T-helper 17 cell (primary cell): ENCODE measurements at regions not wholly inside any gene's neighbourhood (a gene's known extent, or its start where the extent isn't known, plus 50 kb on each side); places are given as distances from the start of the nearest gene placed in this dataset.

Experiments used
- ATAC-seq: fragments of 150-1000 bp; cut with Tn5 transposase; 2 replicates; pipeline ENCODE4 v1.10.0; 2021; ENCODE audit warnings: mild to moderate bottlenecking, moderate library complexity
- DNase-seq, 3 donors: peaks; one replicate each; pipeline versions ENCODE4 v3.0.0 to v3.0.0-alpha.2; 2020 to 2021
- H3K9me3 ChIP-seq: one replicate; pipeline ENCODE4 v1.7.0; 2013; ENCODE audit warnings: low read length, mild to moderate bottlenecking; ENCODE audit not compliant: control insufficient read depth, poor library complexity, severe bottlenecking
- H3K27ac Mint-ChIP-seq: one replicate; pipeline ENCODE4 v1.8.0; 2022; ENCODE audit warnings: mild to moderate bottlenecking, moderate library complexity, mixed read lengths
- H3K27me3 Mint-ChIP-seq: one replicate; pipeline ENCODE4 v1.8.0; 2022; ENCODE audit warnings: mixed read lengths
- H3K36me3 Mint-ChIP-seq: one replicate; pipeline ENCODE4 v1.8.0; 2022; ENCODE audit warnings: low read depth, mixed read lengths
- H3K4me1 Mint-ChIP-seq: one replicate; pipeline ENCODE4 v1.8.0; 2022; ENCODE audit warnings: mild to moderate bottlenecking, mixed read lengths
- H3K4me3 Mint-ChIP-seq: one replicate; pipeline ENCODE4 v1.8.0; 2022; ENCODE audit warnings: mild to moderate bottlenecking, moderate library complexity, mixed read lengths

DNA sequence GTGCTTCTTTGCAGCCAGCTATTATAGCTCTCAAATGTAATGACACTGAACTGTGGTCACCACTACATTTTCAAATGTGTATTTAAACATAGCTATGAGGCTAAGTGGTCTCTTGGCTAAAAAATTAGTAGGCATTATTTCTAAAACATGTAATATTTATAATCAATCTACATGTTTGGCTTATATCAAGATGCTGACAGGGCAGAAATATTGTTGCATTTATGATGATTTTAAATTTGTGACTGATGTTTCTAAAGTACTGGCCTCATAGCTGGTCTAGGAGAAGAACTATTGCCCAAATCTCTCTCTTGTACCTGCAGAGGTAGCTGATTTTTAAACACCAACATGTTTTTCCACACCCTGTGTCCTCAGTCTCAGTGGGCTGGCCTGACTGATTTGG, 298.2 kb downstream of the PAX1 start:
- no peak for ATAC-seq

DNA sequence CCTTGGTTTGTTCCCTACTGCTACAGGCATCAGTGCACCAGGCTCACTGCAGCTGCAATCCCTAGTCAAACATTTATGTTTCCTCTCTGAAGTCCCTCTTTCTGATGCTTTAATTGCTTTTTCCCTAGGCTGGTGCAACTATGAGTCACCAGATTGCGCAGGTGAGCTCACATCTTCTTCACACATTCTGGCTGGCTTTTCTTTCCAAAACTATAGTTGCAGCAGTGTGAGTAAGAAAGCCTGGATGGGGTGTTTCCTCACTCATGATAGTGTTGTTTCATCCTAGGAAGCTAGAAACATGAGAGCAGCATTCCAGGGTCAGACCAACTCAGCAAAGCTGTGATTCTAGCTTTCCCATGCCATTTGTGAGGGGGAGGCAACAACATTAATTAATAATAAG, 296.4 kb downstream of the PAX1 start:
- Mint-ChIP-seq H3K4me3 (no peak overlapping the region), H3K4me1 (no peaks in the 10 kb centered on the region), H3K27ac (no peak overlapping the region), H3K27me3 (no peaks in the 10 kb centered on the region), H3K36me3 (no peaks in the 10 kb centered on the region)
- no peaks in the 10 kb centered on the region for H3K9me3 ChIP-seq
- ATAC-seq (no peak), DNase-seq (no peak)

More for the DNA sequence above, 298.2 kb downstream of the PAX1 start:
- H3K36me3 Mint-ChIP-seq, result no peaks in the 10 kb centered on the region
- no peak for DNase-seq
- no peak overlapping the region for H3K4me3 Mint-ChIP-seq
- H3K4me1 Mint-ChIP-seq, result no peaks in the 10 kb centered on the region
- no peaks in the 10 kb centered on the region for H3K27me3 Mint-ChIP-seq
- H3K27ac Mint-ChIP-seq, result no peak overlapping the region
- no peaks in the 10 kb centered on the region for H3K9me3 ChIP-seq

DNA sequence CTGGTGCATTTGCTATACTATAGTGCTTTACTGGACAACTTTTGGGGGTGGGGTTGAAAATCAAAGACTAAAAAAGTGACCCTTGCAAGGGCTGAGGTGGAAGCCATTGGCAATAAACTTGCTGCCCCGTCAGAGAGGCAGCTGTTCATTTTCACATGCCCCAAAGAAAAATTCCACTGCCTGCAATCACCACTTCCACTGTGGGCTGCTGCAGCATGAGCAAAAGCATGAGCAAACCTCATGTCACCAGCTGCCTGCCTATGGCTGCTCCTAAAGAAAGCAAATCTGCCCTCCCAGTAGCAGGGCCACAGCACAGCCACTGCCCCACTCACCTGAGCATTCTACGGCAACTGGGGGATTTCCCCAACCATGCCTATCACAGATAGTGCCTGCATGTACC, 290.0 kb downstream of the PAX1 start:
- Mint-ChIP-seq H3K4me3 (no peak overlapping the region), H3K27ac (no peak overlapping the region), H3K4me1 (no peaks in the 10 kb centered on the region), H3K36me3 (no peaks in the 10 kb centered on the region), H3K27me3 (no peaks in the 10 kb centered on the region)
- DNase-seq, result no peak
- no peak for ATAC-seq
- no peaks in the 10 kb centered on the region for H3K9me3 ChIP-seq

DNA sequence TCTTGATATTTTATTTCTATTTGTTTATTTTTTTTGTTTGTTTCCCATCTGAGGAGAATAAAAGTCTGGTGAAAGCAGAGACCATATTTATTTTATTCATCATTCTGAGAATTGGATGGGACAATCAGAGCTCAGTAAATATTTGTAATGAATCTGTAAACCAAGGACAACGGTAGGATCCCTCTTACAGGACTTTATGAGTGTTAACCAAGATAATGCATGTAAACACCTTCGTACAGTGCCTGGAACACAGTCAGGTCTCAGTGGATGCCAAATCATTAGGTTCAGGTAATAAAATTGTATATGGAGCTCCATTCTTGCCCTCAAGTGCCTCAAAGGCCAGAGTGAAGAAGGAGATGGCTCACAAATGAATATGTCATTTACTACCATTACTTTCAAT, 288.7 kb downstream of the PAX1 start:
- no peak for DNase-seq
- H3K4me3 Mint-ChIP-seq, result no peak overlapping the region
- no peaks in the 10 kb centered on the region for H3K9me3 ChIP-seq
- no peak overlapping the region for H3K27ac Mint-ChIP-seq
- H3K27me3 Mint-ChIP-seq, result no peaks in the 10 kb centered on the region
- H3K4me1 Mint-ChIP-seq, result no peaks in the 10 kb centered on the region
- no peak for ATAC-seq
- no peaks in the 10 kb centered on the region for H3K36me3 Mint-ChIP-seq

DNA sequence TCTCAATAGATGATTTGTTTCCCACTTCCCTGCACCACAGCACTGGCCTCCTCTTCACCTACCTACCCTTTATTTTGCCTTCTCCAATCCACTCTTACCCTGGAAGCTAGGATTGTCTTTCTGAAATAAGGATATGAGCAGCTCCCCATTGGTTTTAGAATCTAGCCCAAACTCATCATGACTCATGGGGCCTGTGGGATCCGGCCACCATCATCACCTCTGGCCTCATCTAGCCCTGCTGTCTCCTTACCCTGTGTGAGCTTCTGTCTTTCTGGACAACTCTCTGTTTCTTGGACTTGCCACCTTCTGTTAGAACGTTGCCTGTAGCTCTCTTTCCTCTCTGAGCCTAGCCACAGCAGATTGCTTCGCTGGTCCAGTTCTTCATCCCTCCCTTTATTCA, 277.1 kb downstream of the PAX1 start:
- ATAC-seq (no peak), DNase-seq (no peak)
- Mint-ChIP-seq H3K4me3 (no peak overlapping the region), H3K27ac (no peak overlapping the region), H3K27me3 (no peaks in the 10 kb centered on the region), H3K36me3 (no peaks in the 10 kb centered on the region), H3K4me1 (no peaks in the 10 kb centered on the region)
- H3K9me3 ChIP-seq, result no peaks in the 10 kb centered on the region

DNA sequence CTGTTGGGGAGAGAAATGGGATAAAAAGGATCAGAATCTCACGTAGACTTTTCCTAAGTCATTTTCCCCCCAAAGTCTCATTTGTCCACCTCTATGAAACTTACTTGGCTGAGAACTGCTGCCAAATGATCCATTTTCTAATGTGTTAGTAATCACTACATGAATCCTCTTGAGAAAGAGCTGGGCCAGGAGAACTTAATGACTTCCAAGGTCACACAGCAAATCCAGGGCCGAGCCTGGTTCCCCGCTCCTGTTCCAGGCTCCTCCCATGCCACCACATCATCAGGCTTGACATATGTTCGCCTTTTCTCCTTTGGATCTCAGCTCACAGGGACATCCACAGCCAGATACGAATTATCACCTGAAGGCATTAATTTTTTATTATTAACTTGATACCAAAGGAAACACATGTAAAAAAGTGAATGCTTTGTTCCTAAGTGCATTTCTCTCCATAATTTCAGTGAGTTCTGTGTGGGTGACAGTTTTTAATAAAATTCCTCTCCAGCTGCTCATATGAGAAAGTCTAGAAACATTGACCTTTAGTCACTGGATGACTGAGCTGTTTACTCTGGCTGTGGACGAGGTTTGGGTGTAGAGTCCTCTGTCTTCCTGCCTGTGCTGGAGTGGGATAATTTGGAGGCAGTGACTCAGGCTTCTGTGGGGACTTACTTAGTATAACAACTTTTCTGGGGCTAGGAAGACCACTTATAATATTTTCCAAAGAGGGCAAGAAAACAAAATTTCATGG, 276.3 kb downstream of the PAX1 start:
- no peaks in the 10 kb centered on the region for H3K9me3 ChIP-seq
- Mint-ChIP-seq H3K4me1 (no peaks in the 10 kb centered on the region), H3K4me3 (no peak overlapping the region), H3K27ac (no peak overlapping the region), H3K36me3 (no peaks in the 10 kb centered on the region), H3K27me3 (no peaks in the 10 kb centered on the region)
- ATAC-seq (no peak), DNase-seq (no peak)

DNA sequence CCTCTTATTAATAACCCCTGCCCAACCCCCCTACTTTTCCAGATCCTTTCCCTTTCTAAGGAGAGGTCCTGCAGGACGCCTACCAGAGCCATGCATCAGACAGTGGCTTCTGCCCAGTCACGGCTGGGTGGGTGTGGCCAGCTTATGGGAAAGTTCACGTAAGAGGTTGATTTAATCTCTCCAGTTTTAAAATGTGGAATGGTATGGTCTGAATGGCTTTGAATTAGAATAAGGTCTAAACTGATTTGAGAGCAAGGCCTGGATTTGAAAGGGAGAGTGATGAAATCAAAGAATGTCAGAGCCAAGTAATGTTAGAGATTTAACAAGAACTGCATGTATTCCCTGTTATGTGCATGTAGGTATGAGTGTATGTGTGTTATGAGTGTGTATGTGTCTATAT, 275.7 kb downstream of the PAX1 start:
- H3K4me3 Mint-ChIP-seq, result no peak overlapping the region
- H3K36me3 Mint-ChIP-seq, result no peaks in the 10 kb centered on the region
- DNase-seq (no peak), ATAC-seq (no peak)
- no peaks in the 10 kb centered on the region for H3K4me1 Mint-ChIP-seq
- H3K27ac Mint-ChIP-seq, result no peak overlapping the region
- H3K9me3 ChIP-seq, result no peaks in the 10 kb centered on the region
- no peaks in the 10 kb centered on the region for H3K27me3 Mint-ChIP-seq

DNA sequence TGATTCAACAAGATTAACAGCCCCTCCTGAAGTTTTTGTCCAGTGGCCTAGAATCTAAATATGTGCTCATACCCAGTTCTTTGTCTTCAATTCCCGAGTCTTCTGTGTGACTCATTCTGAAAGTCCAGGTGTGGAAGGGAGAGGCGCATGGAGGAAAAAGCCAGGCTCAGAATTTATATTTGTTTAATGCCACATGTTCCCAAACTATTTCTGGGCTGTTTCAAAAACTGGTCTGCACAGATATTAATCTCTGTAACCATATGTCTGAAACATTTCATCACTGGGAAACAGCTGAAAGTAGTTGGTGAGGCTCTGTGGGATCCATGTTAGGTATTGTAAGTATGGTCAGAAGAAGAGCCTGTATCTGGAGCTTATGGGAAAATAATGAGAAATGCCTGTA, 266.0 kb downstream of the PAX1 start:
- no peak for DNase-seq
- no peak for ATAC-seq
- H3K4me1 Mint-ChIP-seq, result no peaks in the 10 kb centered on the region
- no peak overlapping the region for H3K27ac Mint-ChIP-seq
- H3K9me3 ChIP-seq, result peaks cover 4% of the 10 kb centered on the region
- H3K36me3 Mint-ChIP-seq, result no peaks in the 10 kb centered on the region
- no peak overlapping the region for H3K4me3 Mint-ChIP-seq
- no peaks in the 10 kb centered on the region for H3K27me3 Mint-ChIP-seq

DNA sequence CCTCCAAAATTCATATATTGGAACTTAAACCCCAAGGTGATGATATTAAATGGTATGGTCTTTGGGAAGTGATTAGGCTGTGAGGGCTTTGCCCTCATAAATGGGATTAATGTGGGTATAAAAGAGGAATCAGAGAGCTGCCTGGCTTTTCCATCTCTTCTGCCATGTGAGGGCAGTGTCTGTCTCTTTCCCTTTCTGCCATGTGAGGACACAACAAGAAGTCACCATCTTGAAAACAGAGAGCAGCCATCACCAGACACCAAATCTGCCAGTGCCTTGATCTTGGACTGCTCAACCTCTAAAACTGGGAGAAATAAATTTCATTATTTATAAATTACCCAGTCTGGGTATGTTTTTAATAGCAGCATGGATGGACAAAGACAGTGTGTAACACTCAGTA, 263.0 kb downstream of the PAX1 start:
- Mint-ChIP-seq H3K27ac (no peak overlapping the region), H3K4me1 (no peaks in the 10 kb centered on the region), H3K27me3 (no peaks in the 10 kb centered on the region), H3K36me3 (no peaks in the 10 kb centered on the region), H3K4me3 (no peak overlapping the region)
- peaks cover 4% of the 10 kb centered on the region for H3K9me3 ChIP-seq
- DNase-seq, result no peak
- ATAC-seq, result no peak

DNA sequence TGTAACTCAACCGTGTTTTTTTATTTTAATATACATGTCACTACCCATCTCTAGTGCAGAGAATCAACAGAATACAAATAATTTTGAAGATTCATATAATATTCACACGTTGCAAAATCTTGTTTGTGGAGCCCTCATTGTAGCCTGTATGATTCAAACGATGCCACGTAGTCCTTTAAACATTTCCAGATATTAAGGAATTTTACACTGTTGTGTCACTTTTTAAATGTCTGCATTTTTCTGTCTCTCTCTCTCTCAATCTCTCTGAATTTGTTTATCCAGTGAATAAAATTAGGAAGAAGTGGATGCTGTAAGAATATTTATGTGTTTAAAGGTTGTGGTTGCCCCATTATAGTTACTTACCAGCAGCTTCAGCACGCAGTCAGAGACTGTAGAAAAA, 262.0 kb downstream of the PAX1 start:
- ATAC-seq (no peak), DNase-seq (no peak)
- Mint-ChIP-seq H3K27me3 (no peaks in the 10 kb centered on the region), H3K4me3 (no peak overlapping the region), H3K36me3 (no peaks in the 10 kb centered on the region), H3K27ac (no peak overlapping the region), H3K4me1 (no peaks in the 10 kb centered on the region)
- H3K9me3 ChIP-seq, result peaks cover 4% of the 10 kb centered on the region

DNA sequence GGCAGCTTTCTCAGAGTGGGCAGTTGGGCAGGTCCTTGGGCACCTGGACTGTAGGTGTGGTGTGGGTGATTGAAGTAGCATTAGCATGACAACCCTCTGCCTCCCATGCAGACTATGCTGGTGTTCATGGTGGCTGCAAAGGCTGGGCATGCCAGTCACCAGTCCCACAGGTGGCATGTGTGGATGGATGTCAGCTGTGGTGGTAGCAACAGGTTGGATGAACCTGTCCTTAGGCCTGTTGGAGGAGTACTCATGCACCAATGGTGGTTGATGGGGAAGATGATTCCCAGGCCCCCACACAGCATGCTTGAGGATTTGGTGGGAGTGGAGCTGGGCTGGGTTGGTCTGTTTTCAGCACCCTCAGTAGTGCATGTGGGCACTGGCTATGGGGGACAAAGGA, 251.1 kb downstream of the PAX1 start:
- H3K4me3 Mint-ChIP-seq, result no peak overlapping the region
- DNase-seq (no peak), ATAC-seq (no peak)
- no peaks in the 10 kb centered on the region for H3K27me3 Mint-ChIP-seq
- H3K36me3 Mint-ChIP-seq, result no peaks in the 10 kb centered on the region
- H3K27ac Mint-ChIP-seq, result no peak overlapping the region
- no peaks in the 10 kb centered on the region for H3K4me1 Mint-ChIP-seq
- no peaks in the 10 kb centered on the region for H3K9me3 ChIP-seq

DNA sequence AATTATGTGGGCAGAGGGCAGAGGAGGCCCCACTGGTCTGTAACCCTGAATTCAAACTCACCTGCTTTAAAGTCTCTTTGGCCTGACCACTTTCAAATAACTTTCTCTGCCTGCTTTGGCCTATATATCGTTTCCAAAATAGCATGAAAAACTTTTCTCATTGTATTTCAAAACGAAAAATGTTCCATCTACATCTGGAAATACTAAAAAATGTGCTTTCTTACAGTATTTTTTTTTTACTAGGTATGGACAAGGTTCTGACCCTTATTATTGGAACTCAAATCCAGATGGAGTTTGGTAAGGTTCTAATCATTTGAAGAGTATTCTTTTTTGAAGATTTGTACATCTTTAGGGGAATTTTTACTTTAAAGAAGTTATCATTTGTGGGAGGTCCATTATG, 241.9 kb downstream of the PAX1 start:
- Mint-ChIP-seq H3K4me1 (no peaks in the 10 kb centered on the region), H3K36me3 (no peaks in the 10 kb centered on the region), H3K4me3 (no peak overlapping the region), H3K27me3 (no peaks in the 10 kb centered on the region), H3K27ac (no peak overlapping the region)
- no peaks in the 10 kb centered on the region for H3K9me3 ChIP-seq
- ATAC-seq (no peak), DNase-seq (no peak)

DNA sequence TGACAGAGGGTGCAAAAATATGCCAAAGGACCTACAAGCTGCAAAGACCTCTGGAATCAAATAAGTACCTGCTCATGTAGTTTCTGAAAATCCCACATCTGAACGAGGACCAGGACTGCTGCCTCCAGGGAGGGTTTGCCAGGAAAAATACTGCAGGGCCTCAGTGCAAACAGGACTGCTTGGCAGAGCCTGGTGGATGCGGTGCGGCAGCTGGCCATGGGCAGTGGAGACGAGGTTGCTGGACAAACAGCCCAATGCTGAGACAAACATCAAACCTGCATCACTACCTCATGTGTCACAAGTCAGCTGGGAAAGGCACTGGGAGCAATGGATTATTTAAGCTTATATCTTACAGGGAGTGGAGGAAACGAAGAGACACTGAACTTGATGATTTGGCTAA, 238.8 kb downstream of the PAX1 start:
- Mint-ChIP-seq H3K27ac (no peak overlapping the region), H3K36me3 (no peaks in the 10 kb centered on the region), H3K4me1 (no peaks in the 10 kb centered on the region), H3K4me3 (no peak overlapping the region), H3K27me3 (no peaks in the 10 kb centered on the region)
- DNase-seq (no peak), ATAC-seq (no peak)
- no peaks in the 10 kb centered on the region for H3K9me3 ChIP-seq

DNA sequence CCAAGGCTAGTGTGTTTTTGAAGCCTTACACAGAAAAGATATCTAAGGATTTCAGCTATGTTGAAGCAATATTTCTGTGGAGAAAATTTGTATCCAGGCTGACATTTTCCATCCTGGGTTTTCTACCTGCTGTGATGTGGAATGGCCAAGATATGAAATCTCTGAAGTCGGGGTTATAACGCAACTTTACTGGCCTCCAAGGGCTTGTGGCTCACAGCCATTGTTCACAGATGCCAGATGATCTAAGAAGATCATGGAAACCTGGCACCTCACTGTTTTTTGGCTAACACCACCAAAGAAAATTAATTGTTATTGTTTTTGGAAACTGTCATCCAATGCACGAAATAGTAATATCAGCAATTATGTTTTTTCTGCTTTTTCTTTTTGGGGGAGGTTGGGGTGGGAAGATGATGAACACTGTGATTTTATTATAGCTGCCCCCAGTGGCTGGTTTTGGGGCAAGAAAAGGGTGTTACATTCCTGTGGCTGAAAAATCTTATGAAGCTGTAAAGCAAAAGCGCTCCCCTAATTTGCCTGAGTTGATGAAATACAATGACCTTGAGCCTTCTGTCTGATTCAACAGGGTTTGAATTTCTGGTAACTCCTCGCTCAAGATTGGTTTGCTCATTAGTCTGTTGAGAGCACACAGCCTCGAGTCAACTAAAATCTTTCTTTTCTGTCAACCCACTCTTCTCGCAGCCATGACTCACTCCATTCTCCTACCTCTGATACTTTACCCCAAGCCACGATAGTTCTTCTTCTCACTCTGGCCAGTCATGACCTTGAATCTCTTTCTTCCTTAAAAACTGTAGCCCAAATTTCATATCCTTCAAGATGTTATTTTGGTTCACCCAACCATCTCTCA, 236.7 kb downstream of the PAX1 start:
- Mint-ChIP-seq H3K4me1 (no peaks in the 10 kb centered on the region), H3K4me3 (no peak overlapping the region), H3K27me3 (no peaks in the 10 kb centered on the region), H3K36me3 (no peaks in the 10 kb centered on the region), H3K27ac (no peak overlapping the region)
- no peaks in the 10 kb centered on the region for H3K9me3 ChIP-seq
- ATAC-seq (no peak), DNase-seq (no peak)
